OCI-LY1 (cell line): ENCODE measurements at regions not wholly inside any gene's neighbourhood (a gene's known extent, or its start where the extent isn't known, plus 50 kb on each side); places are given as distances from the start of the nearest gene placed in this dataset.
"Not testable (repeated sequence)": the region's sequence is repeated elsewhere in the genome, so short reads cannot be mapped to it uniquely, and the experiment has no call there.

Experiments used
- H2AFZ ChIP-seq: fragments of 200-600 bp; sonication (generic), shearing (Covaris generic); 2 replicates; pipeline ENCODE4 v1.6.0; 2014; ENCODE audit warnings: antibody characterized with exemption, mild to moderate bottlenecking, low read length
- H3F3A ChIP-seq: fragments of 200-600 bp; sonication (generic), shearing (Covaris generic); 2 replicates; pipeline ENCODE4 v1.6.0; 2014; ENCODE audit warnings: mild to moderate bottlenecking, antibody characterized with exemption, low read length, moderate library complexity; ENCODE audit not compliant: insufficient read depth
- H3K27ac ChIP-seq: fragments of 200-600 bp; sonication (generic); 2 replicates; pipeline ENCODE4 v1.5.1; 2014; ENCODE audit warnings: low read length, mixed run types, mild to moderate bottlenecking, low read depth; ENCODE audit not compliant: poor library complexity, severe bottlenecking
- H3K27me3 ChIP-seq: fragments of 200-600 bp; sonication (generic); 2 replicates; pipeline ENCODE4 v1.6.0; 2014; ENCODE audit warnings: antibody characterized with exemption, mild to moderate bottlenecking, low read length, moderate library complexity; ENCODE audit not compliant: insufficient read depth
- H3K36me3 ChIP-seq: fragments of 200-600 bp; sonication (generic); 2 replicates; pipeline ENCODE4 v1.6.1; 2014; ENCODE audit warnings: mild to moderate bottlenecking, antibody characterized with exemption, low read length, moderate library complexity, mixed read lengths; ENCODE audit not compliant: insufficient read depth
- H3K4me1 ChIP-seq: fragments of 200-600 bp; sonication (generic); 2 replicates; pipeline ENCODE4 v1.5.1; 2014; ENCODE audit warnings: mild to moderate bottlenecking, low read length, moderate library complexity; ENCODE audit not compliant: insufficient read depth, severe bottlenecking
- H3K4me2 ChIP-seq: fragments of 200-600 bp; sonication (generic), shearing (Covaris generic); 2 replicates; pipeline ENCODE4 v1.6.1; 2014; ENCODE audit warnings: low read length
- H3K4me3 ChIP-seq: fragments of 200-600 bp; sonication (generic); 2 replicates; pipeline ENCODE4 v1.5.1; 2014; ENCODE audit warnings: low read length, low read depth, mild to moderate bottlenecking, mixed read lengths; ENCODE audit not compliant: poor library complexity, severe bottlenecking
- H3K79me2 ChIP-seq: fragments of 200-600 bp; shearing (Covaris generic); 2 replicates; pipeline ENCODE4 v1.6.1; 2016; ENCODE audit warnings: mixed run types, low read length, mixed read lengths; ENCODE audit not compliant: insufficient read depth
- H3K9ac ChIP-seq: fragments of 200-600 bp; sonication (generic), shearing (Covaris generic); 2 replicates; pipeline ENCODE4 v1.6.1; 2014; ENCODE audit warnings: mild to moderate bottlenecking, low read length, mixed read lengths
- H3K9me2 ChIP-seq: fragments of 200-600 bp; sonication (generic), shearing (Covaris generic); 2 replicates; pipeline ENCODE4 v1.6.1; 2014; ENCODE audit warnings: low read depth, mild to moderate bottlenecking, low read length, mixed read lengths
- H3K9me3 ChIP-seq: fragments of 200-600 bp; shearing (Covaris generic); 2 replicates; pipeline ENCODE4 v1.6.1; 2014; ENCODE audit warnings: low read length, mixed read lengths
- H4K20me1 ChIP-seq: fragments of 200-600 bp; sonication (generic), shearing (Covaris generic); 2 replicates; pipeline ENCODE4 v1.6.0; 2016; ENCODE audit warnings: mild to moderate bottlenecking, low read length; ENCODE audit not compliant: insufficient read depth
- EZH2 ChIP-seq: fragments of 200-600 bp; sonication (generic), shearing (Covaris generic); IDR thresholded peaks from 2 replicates; pipeline ENCODE4 v1.8.0; 2017; ENCODE audit warnings: borderline replicate concordance, mixed run types, mild to moderate bottlenecking, antibody characterized with exemption, low read length, moderate library complexity, mixed read lengths
- TF ChIP-seq, protein P1 (sequence below): fragments of 200-600 bp; sonication (generic), shearing (Covaris generic); IDR thresholded peaks from 2 replicates; pipeline ENCODE4 v1.5.1; 2017; ENCODE audit warnings: mild to moderate bottlenecking, antibody characterized with exemption, low read length, moderate library complexity, mixed read lengths

DNA sequence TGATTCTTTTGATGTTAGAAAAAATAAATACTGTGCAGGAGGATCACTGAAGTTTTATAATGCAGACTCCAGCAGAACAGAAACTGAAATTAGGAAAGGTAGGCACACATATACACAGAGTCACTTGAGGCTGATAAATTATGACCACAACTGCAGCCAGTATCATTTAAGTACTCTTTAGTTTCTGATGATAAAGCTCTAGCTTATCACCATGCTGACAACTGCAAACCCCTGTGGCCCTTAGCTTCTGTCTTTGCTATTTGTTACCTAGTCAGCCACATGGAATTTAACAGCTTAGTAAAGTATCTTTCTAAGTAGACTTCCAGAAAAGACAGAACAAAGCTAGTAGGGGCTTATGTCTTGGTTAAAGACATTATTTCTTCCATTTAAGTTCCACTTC lies 734.8 kb upstream of the CDH6 start:
- H3K4me1 ChIP-seq = no peaks in the 10 kb centered on the region
- no peaks in the 10 kb centered on the region for H3K36me3 ChIP-seq
- no peaks in the 10 kb centered on the region for H3K27me3 ChIP-seq
- H3K9me3 ChIP-seq = no peaks in the 10 kb centered on the region
- H3K9me2 ChIP-seq = no peaks in the 10 kb centered on the region
- H4K20me1 ChIP-seq = no peaks in the 10 kb centered on the region
- H3K4me2 ChIP-seq = no peak overlapping the region
- no peak overlapping the region for H2AFZ ChIP-seq
- H3K4me3 ChIP-seq = no peak overlapping the region
- H3F3A ChIP-seq = no peaks in the 10 kb centered on the region
- no peak overlapping the region for H3K9ac ChIP-seq
- H3K79me2 ChIP-seq = no peaks in the 10 kb centered on the region
- TF ChIP-seq, protein P1, sequence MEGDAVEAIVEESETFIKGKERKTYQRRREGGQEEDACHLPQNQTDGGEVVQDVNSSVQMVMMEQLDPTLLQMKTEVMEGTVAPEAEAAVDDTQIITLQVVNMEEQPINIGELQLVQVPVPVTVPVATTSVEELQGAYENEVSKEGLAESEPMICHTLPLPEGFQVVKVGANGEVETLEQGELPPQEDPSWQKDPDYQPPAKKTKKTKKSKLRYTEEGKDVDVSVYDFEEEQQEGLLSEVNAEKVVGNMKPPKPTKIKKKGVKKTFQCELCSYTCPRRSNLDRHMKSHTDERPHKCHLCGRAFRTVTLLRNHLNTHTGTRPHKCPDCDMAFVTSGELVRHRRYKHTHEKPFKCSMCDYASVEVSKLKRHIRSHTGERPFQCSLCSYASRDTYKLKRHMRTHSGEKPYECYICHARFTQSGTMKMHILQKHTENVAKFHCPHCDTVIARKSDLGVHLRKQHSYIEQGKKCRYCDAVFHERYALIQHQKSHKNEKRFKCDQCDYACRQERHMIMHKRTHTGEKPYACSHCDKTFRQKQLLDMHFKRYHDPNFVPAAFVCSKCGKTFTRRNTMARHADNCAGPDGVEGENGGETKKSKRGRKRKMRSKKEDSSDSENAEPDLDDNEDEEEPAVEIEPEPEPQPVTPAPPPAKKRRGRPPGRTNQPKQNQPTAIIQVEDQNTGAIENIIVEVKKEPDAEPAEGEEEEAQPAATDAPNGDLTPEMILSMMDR = no peak
- TF ChIP-seq EZH2 = no peak
- no peak overlapping the region for H3K27ac ChIP-seq

DNA sequence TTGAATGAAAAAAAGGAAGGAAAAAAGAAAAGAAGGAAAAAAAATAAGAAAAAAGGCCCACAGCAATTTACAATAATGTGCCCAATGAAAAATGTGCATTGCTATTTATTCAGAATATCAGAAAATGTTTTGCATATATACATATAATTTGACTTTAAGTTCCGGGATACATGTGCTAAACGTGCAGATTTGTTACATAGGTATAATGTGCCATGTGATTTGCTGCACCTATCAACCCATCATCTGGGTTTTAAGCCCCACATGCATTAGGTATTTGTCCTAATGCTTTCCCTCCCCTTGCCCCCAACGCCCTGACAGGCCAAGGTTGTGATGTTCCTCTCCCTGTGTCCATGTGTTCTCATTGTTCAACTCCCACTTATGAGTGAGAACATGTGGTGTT lies 738.0 kb upstream of the CDH6 start:
- not testable (repeated sequence) for H3K4me3 ChIP-seq, H3K79me2 ChIP-seq, H4K20me1 ChIP-seq, H3K27me3 ChIP-seq, H3K4me2 ChIP-seq, H3F3A ChIP-seq, H3K9me2 ChIP-seq, H3K9ac ChIP-seq, H3K36me3 ChIP-seq, H3K9me3 ChIP-seq, H2AFZ ChIP-seq, H3K4me1 ChIP-seq, H3K27ac ChIP-seq

DNA sequence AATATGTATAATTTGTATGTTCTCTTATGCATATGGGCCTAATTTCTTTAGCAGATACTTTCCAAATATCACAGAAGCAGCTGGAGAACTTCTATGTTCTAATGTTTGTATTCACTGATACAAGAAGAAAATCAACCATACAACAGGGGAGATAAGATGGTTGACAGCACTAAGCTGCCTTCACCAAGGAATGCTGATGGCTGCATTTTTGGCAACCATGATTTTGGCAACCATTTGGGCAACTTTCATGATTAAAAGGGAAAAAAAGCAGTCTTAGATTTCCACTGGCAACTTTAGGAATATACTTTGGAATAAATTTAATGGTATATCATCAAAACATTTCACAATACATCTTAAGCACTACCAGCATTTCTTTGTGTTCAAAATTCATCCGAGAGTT lies 740.3 kb upstream of the CDH6 start:
- Histone ChIP-seq H3K9me2 (no peaks in the 10 kb centered on the region), H3K9me3 (no peaks in the 10 kb centered on the region), H3K79me2 (no peaks in the 10 kb centered on the region), H3K27me3 (no peaks in the 10 kb centered on the region), H3K9ac (no peak overlapping the region), H3K4me1 (no peaks in the 10 kb centered on the region), H3K27ac (no peak overlapping the region), H3K4me3 (no peak overlapping the region), H3K36me3 (no peaks in the 10 kb centered on the region), H3F3A (no peaks in the 10 kb centered on the region), H2AFZ (no peak overlapping the region), H4K20me1 (no peaks in the 10 kb centered on the region), H3K4me2 (no peak overlapping the region)
- TF ChIP-seq, protein P1 = no peak
- TF ChIP-seq EZH2 = no peak

DNA sequence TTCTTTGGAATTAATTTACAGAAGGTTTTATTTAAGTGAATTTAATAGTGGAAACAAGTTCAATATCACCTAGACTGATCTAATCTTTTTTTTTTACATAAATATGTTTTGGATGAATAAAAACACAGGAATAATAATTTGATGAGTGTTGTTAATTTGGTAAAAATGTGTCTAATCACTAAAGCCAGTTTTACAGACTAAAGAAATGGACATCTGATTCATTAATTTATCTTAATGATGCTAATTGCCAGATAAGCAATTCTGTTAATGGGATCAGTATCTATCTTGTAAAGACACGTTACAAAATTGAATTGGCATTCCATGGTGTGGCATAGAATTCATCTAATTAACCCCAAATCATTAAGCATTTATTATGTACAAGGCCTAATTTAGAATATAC lies 743.3 kb upstream of the CDH6 start:
- no peak overlapping the region for H3K27ac ChIP-seq
- no peaks in the 10 kb centered on the region for H3F3A ChIP-seq
- H3K9ac ChIP-seq = no peak overlapping the region
- H2AFZ ChIP-seq = no peak overlapping the region
- no peaks in the 10 kb centered on the region for H3K27me3 ChIP-seq
- TF ChIP-seq EZH2 = no peak
- TF ChIP-seq, protein P1 = no peak
- no peaks in the 10 kb centered on the region for H4K20me1 ChIP-seq
- H3K4me3 ChIP-seq = no peak overlapping the region
- H3K9me2 ChIP-seq = no peaks in the 10 kb centered on the region
- H3K36me3 ChIP-seq = no peaks in the 10 kb centered on the region
- H3K4me1 ChIP-seq = no peaks in the 10 kb centered on the region
- no peaks in the 10 kb centered on the region for H3K79me2 ChIP-seq
- H3K4me2 ChIP-seq = no peak overlapping the region
- no peaks in the 10 kb centered on the region for H3K9me3 ChIP-seq
